AG09309 (cell line): ENCODE measurements at regions not wholly inside any gene's neighbourhood (a gene's known extent, or its start where the extent isn't known, plus 50 kb on each side); places are given as distances from the start of the nearest gene placed in this dataset.
"Not testable (repeated sequence)": the region's sequence is repeated elsewhere in the genome, so short reads cannot be mapped to it uniquely, and the experiment has no call there.

ENCODE experiments used
- DNase-seq: peaks from one replicate; pipeline ENCODE4 v3.0.0-alpha.2; 2010; ENCODE audit warnings: low read depth
- H3K4me3 ChIP-seq: 2 replicates; pipeline ENCODE4 v1.5.1; 2011; ENCODE audit warnings: mild to moderate bottlenecking, low read depth, low read length, moderate library complexity; ENCODE audit not compliant: control insufficient read depth
- CTCF ChIP-seq: IDR thresholded peaks from 2 replicates; pipeline ENCODE4 v1.5.1; 2011; ENCODE audit warnings: mild to moderate bottlenecking, low read depth, low read length, inconsistent platforms; ENCODE audit not compliant: insufficient read depth, control insufficient read depth; ENCODE audit errors: missing control alignments

GRCh38 chr3:61371123-61371522 is 119.9 kb upstream of the FHIT start:
- TF ChIP-seq CTCF: peak; percentile 16
- no peak for DNase-seq
- no peak overlapping the region for H3K4me3 ChIP-seq

- no peak overlapping the region for H3K4me3 ChIP-seq
- no peak for DNase-seq
- no peak for TF ChIP-seq CTCF
Observed at GRCh38 chr3:61372723-61373122, 121.5 kb upstream of the FHIT start.

GRCh38 chr3:61378311-61378710 is 127.1 kb upstream of the FHIT start:
- DNase-seq: no peak
- no peak for TF ChIP-seq CTCF
- no peak overlapping the region for H3K4me3 ChIP-seq

- TF ChIP-seq CTCF: peak; percentile 52
- DNase-seq: no peak
- no peak overlapping the region for H3K4me3 ChIP-seq
Observed at GRCh38 chr3:61381745-61382392, 130.6 kb upstream of the FHIT start.

- TF ChIP-seq CTCF: no peak
- no peak overlapping the region for H3K4me3 ChIP-seq
- DNase-seq: no peak
Observed at GRCh38 chr3:61387817-61388216, 136.6 kb upstream of the FHIT start.

GRCh38 chr3:61393480-61393947 is 142.3 kb upstream of the FHIT start:
- H3K4me3 ChIP-seq, DNase-seq: not testable (repeated sequence)

- no peak for TF ChIP-seq CTCF
- no peak for DNase-seq
Observed at GRCh38 chr3:61401359-61401758, 150.1 kb upstream of the FHIT start.

More at GRCh38 chr3:61401359-61401758, 150.1 kb upstream of the FHIT start:
- H3K4me3 ChIP-seq: no peak overlapping the region
